ENCODE measurements at regions not wholly inside any gene's neighbourhood (a gene's known extent, or its start where the extent isn't known, plus 50 kb on each side); places are given as distances from the start of the nearest gene placed in this dataset.

- TF ChIP-seq CTCF (IDR thresholded peaks at IDR 0.05; ENCODE audit: insufficient read depth, low read depth, low read length) (no peak), EZH2 (IDR thresholded peaks at IDR 0.05; ENCODE audit: insufficient read depth, low read length) (no peak)
These were observed 254.1 kb upstream of the ACTBL2 start for GRCh38 chr5:57736716-57737115.
